ENCODE measurements at regions not wholly inside any gene's neighbourhood (a gene's known extent, or its start where the extent isn't known, plus 50 kb on each side); places are given as distances from the start of the nearest gene placed in this dataset.

- H3K4me3 ChIP-seq (ENCODE audit: low read depth, low read length), result no peak overlapping the region
- no peak for TF ChIP-seq CTCF (IDR thresholded peaks at IDR 0.05; ENCODE audit: low read depth, low read length, missing control alignments)
- no peak for DNase-seq (ENCODE audit: low read depth)
- in situ Hi-C loops (cut with HindIII; ENCODE audit: low sequenced_read_pairs), result no loop called here
Observed at GRCh38 chr5:52455920-52456319, 331.8 kb upstream of the ITGA1 start.

GRCh38 chr5:52457810-52458209 is 329.9 kb upstream of the ITGA1 start:
- no peak for TF ChIP-seq CTCF (IDR thresholded peaks at IDR 0.05; ENCODE audit: low read depth, low read length, missing control alignments)
- in situ Hi-C loops (cut with HindIII; ENCODE audit: low sequenced_read_pairs), result no loop called here
- H3K4me3 ChIP-seq (ENCODE audit: low read depth, low read length), result no peak overlapping the region
- DNase-seq (ENCODE audit: low read depth), result no peak

GRCh38 chr5:52466113-52466512 is 321.6 kb upstream of the ITGA1 start:
- TF ChIP-seq CTCF (IDR thresholded peaks at IDR 0.05; ENCODE audit: low read depth, low read length, missing control alignments), result no peak
- no peak overlapping the region for H3K4me3 ChIP-seq (ENCODE audit: low read depth, low read length)
- in situ Hi-C loops (cut with HindIII; ENCODE audit: low sequenced_read_pairs), result no loop called here
- DNase-seq (ENCODE audit: low read depth), result no peak

GRCh38 chr5:52466749-52467520 is 320.8 kb upstream of the ITGA1 start:
- H3K4me3 ChIP-seq (ENCODE audit: low read depth, low read length), result no peak overlapping the region
- in situ Hi-C loops (cut with HindIII; ENCODE audit: low sequenced_read_pairs), result no loop called here
- DNase-seq (ENCODE audit: low read depth), result no peak
- no peak for TF ChIP-seq CTCF (IDR thresholded peaks at IDR 0.05; ENCODE audit: low read depth, low read length, missing control alignments)

GRCh38 chr5:52468976-52469375 is 318.7 kb upstream of the ITGA1 start:
- in situ Hi-C loops (cut with HindIII; ENCODE audit: low sequenced_read_pairs), result no loop called here
- no peak for TF ChIP-seq CTCF (IDR thresholded peaks at IDR 0.05; ENCODE audit: low read depth, low read length, missing control alignments)
- no peak for DNase-seq (ENCODE audit: low read depth)
- no peak overlapping the region for H3K4me3 ChIP-seq (ENCODE audit: low read depth, low read length)

- TF ChIP-seq CTCF (IDR thresholded peaks at IDR 0.05; ENCODE audit: low read depth, low read length, missing control alignments), result no peak
- in situ Hi-C loops (cut with HindIII; ENCODE audit: low sequenced_read_pairs), result no loop called here
- no peak for DNase-seq (ENCODE audit: low read depth)
Observed at GRCh38 chr5:52469420-52469819, 318.3 kb upstream of the ITGA1 start.

More at GRCh38 chr5:52469420-52469819, 318.3 kb upstream of the ITGA1 start:
- H3K4me3 ChIP-seq (ENCODE audit: low read depth, low read length), result no peak overlapping the region
